CD4-positive, alpha-beta T cell treated with Interleukin-4 for 1 hour (primary cell): ENCODE measurements at regions not wholly inside any gene's neighbourhood (a gene's known extent, or its start where the extent isn't known, plus 50 kb on each side); places are given as distances from the start of the nearest gene placed in this dataset.

Experiments
- DNase-seq, 2 donors: peaks; one replicate each; pipeline ENCODE4 v3.0.0-alpha.2; 2020 to 2022

DNA sequence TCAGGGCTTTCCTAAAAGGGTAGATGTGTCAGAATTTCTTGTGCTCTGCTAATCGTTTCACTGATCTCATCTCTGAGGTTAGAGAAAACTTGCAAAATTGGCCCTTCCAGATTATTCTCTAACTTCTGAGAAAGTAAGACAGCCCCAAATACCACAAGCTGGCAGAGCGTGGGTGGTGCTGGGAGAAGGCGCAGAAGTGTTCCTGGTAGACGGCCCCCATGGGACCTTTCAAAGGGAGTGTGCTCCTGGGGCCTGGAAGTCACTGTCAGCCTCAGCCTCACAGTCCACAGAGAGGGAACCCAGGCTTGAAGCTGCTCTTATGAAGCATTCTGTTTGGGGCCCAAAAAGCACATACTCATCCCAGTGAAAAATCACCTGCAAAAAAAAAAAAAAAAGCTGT is 86.5 kb upstream of the PFN2 start:
- no peak for DNase-seq

DNA sequence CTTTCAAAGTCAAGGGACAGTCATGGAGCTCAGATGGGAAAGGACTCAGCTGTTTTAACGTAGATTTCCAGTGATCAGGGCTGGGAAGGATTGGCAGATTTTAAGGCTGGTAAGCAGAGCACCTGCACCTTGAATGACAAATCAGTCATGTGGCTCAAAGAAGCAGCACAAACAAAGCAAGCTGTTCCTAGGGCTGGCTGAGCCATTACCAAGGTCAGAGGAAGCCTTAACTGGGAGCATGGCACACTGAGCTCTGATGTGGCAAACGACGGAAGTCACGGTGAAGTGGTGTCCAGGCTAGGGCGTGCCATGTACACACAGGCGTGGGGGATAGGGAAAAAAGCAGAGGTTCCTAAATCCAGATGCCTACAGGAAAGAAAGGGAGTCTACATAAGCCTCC is 84.6 kb upstream of the PFN2 start:
- DNase-seq: no peak

DNA sequence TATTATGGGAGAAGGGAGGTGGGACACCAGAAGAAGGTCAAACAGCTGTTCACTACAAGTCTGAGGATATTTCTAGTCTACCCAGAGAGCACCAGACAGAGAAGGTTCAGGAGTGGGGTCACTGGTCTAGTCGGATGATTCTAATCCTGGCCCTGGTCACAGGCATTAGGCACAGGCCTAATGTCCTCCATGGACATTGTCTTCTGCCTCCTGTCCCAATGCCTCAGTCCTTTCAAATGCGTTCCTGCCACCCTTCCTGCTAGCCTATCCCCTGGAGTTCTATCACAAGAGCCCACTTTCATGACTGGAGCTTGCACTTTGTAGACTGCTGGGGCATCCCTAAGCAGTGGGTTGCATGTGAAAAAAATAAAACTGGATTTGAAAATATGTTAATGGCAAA is 83.9 kb upstream of the PFN2 start:
- no peak for DNase-seq

DNA sequence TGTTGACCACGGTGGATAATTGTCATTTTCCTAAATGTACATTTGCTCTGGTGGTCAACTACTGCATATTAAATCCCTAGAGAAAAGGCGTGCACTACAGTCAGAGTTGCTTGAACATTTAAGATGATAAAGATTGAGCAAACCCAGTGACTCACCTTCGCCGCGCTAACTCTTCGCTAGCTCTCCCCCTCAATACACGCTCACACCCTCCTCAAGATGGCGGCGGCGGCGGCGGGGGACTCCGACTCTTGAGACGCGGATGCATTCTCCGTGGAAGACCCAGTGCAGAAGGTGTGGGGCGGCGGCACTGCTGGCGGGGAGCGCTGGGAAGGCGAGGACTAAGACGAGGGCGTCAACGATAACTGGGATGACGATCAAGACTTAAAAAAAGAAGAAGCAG is 79.8 kb upstream of the PFN2 start:
- no peak for DNase-seq

DNA sequence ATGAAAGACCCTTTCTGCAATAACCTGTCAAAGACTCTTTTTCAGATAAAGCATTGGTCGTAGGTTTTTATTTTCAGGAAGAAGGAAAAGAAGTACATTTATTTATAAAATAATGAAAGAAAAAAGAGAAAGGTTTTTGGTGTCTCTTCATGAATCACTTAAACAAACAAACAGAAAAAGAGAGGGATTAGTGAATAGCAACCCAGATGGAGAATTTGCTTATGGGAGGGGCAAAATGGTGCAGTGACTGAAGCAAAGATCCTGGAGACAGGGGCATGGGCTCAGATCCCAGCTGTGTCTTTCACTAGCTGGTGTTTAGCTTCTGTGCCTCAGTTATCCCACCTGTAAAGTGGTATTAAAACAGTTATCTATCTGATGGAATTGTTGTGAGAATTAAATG is 78.6 kb upstream of the PFN2 start:
- no peak for DNase-seq

DNA sequence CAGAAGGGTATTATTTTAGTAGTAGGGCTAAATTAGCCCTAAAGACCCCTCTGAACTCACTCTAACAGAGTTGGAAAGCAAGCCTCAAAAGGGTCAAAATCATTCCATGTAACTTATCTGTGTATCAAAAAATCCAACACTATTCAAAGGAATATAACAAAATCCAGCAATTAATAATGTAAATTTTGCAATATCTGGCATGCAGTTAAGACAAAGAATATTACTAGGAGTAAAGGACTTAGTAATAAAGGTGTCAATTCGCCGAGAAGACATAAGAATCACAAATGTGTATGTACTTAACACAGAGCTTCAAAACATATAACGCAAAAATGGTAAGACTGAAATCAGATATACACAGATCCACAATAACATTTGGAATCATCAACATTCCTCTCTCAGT is 71.2 kb upstream of the PFN2 start:
- no peak for DNase-seq

DNA sequence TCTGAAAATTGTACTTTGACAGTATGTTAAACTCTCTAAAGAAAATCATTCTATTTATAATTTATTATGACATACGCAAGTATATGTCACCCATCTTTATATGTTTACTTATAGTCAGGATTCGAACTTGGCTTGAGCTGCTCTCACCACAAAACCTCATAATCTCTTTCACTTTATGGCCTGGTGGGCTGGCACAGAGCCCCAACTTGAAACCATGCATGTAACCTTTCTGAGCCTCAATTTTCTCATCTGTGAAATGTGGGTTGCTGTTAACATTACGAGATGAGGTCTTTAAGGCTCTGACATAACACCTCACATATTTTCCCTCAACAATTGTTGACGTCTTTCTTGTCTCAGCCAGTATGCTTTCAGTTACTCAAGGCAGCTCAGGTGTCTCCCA is 69.4 kb upstream of the PFN2 start:
- no peak for DNase-seq

DNA sequence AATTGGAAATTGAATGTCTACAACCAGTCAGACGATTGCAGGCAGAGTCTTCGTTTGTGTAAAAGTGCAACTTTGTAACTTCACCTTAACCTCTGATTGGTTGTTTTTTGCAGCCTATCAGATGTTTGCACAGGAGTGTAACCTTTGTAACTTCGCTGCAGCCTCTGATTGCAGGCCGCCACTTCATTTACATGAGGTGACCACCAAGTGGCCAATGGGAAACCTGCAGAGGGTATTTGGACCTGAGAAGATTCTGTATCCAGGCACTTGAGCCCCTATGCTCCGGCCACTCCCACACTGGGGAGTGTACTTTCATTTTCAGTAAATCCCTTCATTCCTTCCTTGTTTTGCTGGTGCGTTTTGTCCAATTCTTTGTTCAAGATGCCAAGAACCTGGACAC is 68.1 kb upstream of the PFN2 start:
- DNase-seq: no peak

DNA sequence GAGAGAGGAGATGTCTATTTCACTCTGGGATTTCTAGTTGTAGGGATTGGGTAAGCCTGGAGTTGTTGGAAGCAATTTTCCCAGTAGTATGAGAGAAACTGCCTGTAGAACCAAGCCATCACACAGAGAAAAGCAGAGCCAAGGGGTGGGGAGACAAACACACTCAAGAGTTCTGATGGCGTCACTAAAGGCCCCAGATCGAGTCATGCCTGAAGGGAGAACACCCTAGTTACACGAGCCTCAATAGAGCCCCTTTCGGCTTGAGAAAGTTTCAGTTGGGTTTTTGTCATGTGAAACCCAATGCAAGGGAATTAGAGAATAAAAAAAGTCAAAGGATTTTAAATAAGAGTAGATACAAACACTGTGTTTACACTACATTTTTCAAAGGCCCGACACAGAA is 66.1 kb upstream of the PFN2 start:
- no peak for DNase-seq

DNA sequence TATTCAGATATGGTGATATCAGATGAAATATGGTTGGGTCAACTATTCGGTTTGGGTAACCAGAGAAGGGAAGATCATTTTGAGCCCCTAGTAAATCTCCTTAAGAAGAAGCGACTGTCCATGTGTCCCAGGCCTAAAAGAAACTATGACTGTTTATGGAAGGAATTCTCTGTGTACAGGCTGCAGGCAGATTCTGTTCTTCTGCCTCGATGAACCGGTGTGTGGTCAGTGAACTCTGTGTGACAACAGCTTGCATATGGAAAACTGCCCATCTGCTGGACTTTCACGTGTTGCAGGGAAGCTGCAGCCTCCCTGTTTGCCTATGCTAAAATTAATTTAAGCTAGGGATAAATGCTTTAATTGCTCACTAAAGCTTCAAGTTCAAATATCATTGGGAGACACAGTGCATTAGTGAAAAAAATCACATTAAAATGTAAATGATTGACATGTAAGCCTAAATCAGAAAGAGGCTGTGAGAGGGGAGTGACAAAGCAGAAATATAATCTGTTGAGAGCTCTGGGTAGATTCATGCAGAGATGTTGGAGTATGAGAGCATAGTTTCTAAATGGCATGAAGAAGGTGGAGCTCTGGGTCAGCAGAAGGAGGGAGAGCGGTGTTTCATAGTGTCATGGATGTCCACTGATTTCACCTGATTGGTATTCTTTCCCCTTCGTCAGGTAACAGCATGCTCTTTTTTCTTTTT is 65.4 kb upstream of the PFN2 start:
- no peak for DNase-seq

DNA sequence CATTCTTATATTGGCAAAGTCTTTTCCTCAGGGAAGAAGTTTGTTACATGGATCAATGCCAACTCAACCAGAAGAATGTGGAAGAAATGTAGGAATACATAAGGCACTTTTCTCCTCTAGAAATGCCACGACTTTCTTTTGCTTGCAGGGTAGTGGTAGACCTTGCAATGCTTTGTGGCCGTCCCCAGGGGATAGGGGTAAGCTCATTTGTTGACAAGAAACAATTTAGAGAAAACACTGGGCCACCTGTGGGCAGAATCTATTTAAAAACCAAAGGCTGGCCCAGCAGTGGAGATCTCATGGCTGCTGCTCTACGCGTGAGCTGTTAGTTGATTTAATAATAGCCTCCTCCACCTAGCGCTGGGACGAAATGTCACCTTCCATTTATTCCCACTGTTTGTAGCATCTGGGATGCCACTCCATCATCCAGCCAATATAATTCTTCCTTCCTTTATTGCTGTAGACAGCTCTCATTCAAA is 64.6 kb upstream of the PFN2 start:
- DNase-seq: no peak

DNA sequence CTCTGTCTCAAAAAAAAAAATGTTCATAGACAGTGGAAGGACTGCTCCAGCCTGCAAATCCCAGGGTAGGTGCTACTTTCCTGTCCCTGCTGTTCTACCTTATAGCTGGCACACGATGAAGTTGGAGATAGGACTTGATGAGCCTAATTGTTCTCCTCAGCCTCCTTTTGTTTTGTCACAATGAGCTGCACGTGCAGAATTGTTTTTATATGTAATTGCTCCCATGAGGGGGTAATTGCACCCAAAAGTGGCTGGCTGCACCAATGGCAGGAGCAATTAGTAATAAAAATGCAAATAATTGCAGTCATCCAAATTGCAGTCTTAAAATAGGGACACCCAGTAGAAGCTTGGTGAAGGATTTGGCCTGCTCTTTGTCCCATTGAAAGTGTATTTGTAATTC is 63.0 kb upstream of the PFN2 start:
- no peak for DNase-seq

DNA sequence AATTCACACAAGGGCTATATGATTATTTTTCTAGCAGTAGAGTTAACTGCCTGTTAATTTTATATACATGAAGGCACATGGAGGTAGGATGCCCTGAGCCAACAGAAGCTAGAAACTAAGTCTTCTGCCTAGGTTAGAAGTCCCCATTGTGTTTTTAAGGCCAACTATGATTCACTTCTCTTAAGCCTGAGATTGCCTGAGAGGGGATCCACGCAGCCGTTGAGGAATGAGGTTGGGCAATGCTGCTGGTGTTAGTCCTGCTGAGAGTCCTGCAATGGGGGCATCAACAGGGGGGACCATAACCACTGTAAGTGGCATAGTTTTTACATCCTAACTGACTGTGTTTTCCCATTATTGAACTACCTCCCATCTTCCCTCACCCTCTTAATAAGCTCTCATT is 60.1 kb upstream of the PFN2 start:
- no peak for DNase-seq

DNA sequence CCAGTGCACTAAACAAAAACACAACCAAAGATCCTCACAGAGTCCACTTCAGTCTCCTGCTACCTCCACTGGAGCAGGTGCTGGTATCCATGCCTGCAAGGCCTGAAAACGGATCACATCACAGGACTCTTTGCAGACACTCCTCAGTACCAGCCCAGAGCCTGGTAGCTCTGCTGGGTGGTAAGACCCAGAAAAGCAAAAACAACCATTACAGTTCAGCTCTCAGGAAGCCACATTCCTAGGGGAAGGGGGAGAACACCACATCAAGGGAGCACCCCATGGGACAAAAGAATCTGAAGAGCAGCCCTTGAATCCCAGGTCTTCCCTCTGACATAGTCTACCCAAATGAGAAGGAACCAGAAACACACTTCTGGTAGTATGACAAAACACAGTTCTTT is 52.5 kb upstream of the PFN2 start:
- DNase-seq: no peak

DNA sequence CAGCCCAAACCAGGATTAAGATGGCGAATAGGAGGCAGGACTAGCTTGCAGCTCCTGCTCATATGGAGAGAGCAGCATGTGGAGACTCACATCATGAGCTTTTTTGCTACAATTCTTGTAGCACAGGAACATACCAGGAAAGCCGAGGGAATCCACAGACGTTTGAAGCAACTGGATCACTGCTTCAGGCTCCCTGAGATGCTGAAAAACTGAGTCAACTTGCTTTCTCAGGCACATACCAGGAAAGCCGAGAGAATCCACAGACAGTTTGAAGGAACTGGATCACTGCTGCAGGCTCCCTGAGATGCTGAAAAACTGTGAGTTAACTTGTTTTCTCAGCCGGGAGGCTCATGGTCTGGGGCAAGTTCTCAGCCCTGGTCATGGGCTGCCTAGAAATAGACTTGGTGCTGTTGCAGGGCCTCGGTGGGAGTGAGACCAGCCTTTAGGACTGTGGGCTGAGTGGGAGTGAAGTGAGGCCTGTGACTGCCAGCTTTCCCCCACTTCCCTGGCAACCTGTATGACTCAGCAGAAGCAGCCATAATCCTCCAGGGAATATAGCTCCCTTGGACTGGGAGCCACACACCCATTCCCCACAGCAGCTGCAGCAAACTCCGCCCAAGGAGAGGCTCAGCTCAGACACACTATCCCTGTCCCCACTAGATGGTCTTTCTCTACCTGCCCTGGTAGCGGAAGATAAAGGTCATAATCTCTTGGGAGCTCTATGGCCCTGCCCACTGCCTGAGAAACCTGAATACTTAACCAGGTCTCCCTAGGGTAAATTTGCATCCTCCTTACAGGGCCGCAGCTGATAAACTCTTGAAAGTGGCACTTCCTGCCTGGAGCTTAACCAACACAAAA is 51.9 kb upstream of the PFN2 start:
- no peak for DNase-seq

DNA sequence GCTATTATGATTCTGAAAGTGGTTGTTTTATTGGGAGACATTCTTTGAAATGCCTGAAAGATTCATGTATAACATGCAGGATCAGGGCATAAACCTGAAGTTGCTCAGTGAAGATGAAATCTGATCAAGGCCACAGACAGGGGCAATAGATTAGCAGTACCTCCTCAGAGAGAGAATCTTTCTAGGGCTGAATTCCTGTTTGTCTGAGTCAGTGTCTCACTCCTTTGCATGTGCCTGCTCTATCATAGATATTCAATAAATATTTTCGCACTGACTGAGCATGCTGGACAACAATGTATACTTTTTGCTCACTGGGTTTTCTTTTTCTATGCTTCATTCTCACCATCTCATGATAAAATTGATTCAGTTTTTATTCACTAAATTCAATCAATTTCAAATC is 49.8 kb upstream of the PFN2 start:
- no peak for DNase-seq
